Vagina (tissue), 2 donors: ENCODE measurements at regions not wholly inside any gene's neighbourhood (a gene's known extent, or its start where the extent isn't known, plus 50 kb on each side); places are given as distances from the start of the nearest gene placed in this dataset.

Experiments
- POLR2A ChIP-seq, 2 donors: fragments of 450-650 bp; IDR thresholded peaks; one replicate each; pipeline ENCODE4 v1.6.1; 2017; ENCODE audit warnings: antibody characterized with exemption in 2 of 2, mild to moderate bottlenecking in 2 of 2, moderate library complexity in 2 of 2
- TF ChIP-seq, protein P1 (sequence below), 3 experiments: fragments of 450-650 bp in 2 of 3; fragments of 200-600 bp in 1 of 3; sonication (generic) in 1 of 3; IDR thresholded peaks; one replicate each; pipeline ENCODE4 v1.5.1; 2017 to 2019; ENCODE audit warnings: antibody characterized with exemption in 3 of 3, mild to moderate bottlenecking in 2 of 3, moderate library complexity in 2 of 3

DNA sequence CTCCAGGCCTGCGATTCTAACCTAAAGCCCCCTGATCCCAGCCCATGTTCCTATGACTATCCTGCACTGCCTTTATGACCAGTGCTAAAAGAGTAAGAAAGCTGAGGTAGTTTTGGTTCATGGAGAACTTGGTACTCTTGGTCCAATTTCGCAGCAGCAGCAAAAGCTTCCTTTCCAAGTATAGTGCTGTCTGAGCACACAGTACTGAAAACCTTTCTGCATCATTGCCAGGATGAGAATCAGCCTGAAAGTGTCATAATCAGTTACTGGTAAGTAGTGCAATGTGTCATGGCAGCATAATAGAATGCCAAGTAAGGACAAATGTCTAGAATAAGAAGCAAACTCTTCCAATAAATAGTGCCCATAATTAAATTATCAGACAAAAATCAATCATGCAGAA is 889.6 kb upstream of the ADGRL4 start:
- TF ChIP-seq POLR2A (IDR thresholded peaks at IDR 0.05), result no peak
- TF ChIP-seq, protein P1, sequence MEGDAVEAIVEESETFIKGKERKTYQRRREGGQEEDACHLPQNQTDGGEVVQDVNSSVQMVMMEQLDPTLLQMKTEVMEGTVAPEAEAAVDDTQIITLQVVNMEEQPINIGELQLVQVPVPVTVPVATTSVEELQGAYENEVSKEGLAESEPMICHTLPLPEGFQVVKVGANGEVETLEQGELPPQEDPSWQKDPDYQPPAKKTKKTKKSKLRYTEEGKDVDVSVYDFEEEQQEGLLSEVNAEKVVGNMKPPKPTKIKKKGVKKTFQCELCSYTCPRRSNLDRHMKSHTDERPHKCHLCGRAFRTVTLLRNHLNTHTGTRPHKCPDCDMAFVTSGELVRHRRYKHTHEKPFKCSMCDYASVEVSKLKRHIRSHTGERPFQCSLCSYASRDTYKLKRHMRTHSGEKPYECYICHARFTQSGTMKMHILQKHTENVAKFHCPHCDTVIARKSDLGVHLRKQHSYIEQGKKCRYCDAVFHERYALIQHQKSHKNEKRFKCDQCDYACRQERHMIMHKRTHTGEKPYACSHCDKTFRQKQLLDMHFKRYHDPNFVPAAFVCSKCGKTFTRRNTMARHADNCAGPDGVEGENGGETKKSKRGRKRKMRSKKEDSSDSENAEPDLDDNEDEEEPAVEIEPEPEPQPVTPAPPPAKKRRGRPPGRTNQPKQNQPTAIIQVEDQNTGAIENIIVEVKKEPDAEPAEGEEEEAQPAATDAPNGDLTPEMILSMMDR (IDR thresholded peaks at IDR 0.05), result no peak
